ENCODE measurements at regions not wholly inside any gene's neighbourhood (a gene's known extent, or its start where the extent isn't known, plus 50 kb on each side); places are given as distances from the start of the nearest gene placed in this dataset.

DNA sequence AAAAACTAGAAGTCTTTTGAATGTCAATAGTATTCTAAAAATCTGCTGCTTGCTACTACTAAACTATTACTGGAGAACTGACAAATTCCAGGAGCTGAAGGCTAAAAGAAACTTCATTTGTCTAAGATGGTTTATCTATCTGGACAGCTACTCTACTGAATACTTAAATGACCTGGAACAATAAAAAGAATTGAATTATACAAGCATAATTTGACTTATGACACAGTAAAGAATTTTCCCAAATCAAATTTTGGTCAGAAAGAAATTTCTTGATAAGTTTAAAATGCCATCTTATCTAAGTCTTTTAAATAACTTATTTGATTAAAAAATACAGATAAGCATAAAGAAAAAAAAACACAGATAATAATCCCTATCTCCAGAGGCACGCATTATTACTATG is 80.2 kb upstream of the ITGA4 start:
- no peak for DNase-seq (ENCODE audit: low read depth, low spot score)
- no peaks in the 10 kb centered on the region for H3K4me1 ChIP-seq (ENCODE audit: control insufficient read depth, insufficient read depth, low read length)
- H3K4me3 ChIP-seq (ENCODE audit: low read length), result no peak overlapping the region
- H3K27me3 ChIP-seq (ENCODE audit: control insufficient read depth, insufficient read depth, low read length), result no peaks in the 10 kb centered on the region
- H3K36me3 ChIP-seq (ENCODE audit: control insufficient read depth, insufficient read depth, low read length), result no peaks in the 10 kb centered on the region
- no peak overlapping the region for H3K27ac ChIP-seq (ENCODE audit: low read length)
- no peaks in the 10 kb centered on the region for H3K9me3 ChIP-seq (ENCODE audit: control insufficient read depth, insufficient read depth, low read length)
- WGBS (ENCODE audit: insufficient coverage, insufficient read length), result no CpG with 5 or more reads among the region's 1 CpG

DNA sequence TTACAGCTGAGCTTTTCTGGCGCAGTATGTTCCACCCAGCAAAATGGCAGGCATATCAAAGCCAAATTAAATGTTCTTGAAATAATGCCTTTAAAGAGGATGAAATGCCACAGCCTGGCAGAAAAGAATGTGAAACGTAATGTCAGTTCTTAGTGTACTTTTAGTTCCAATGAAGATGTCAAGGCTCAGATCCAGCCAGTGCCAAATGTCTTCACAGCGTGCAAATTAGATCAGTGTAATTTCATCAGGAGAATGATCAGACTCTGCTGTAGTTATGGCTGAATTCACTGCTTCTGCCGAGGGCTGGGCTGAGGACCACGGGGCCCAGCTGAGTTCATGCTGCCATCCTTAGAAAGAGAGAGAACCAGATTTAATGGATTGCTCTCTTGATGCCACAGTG is 78.7 kb upstream of the ITGA4 start:
- Histone ChIP-seq H3K27me3 (ENCODE audit: control insufficient read depth, insufficient read depth, low read length) (no peaks in the 10 kb centered on the region), H3K4me1 (ENCODE audit: control insufficient read depth, insufficient read depth, low read length) (no peaks in the 10 kb centered on the region), H3K27ac (ENCODE audit: low read length) (no peak overlapping the region), H3K4me3 (ENCODE audit: low read length) (no peak overlapping the region), H3K36me3 (ENCODE audit: control insufficient read depth, insufficient read depth, low read length) (no peaks in the 10 kb centered on the region), H3K9me3 (ENCODE audit: control insufficient read depth, insufficient read depth, low read length) (no peaks in the 10 kb centered on the region)
- DNase-seq (ENCODE audit: low read depth, low spot score), result no peak
- no CpG with 5 or more reads among the region's 5 CpGs for WGBS (ENCODE audit: insufficient coverage, insufficient read length)

DNA sequence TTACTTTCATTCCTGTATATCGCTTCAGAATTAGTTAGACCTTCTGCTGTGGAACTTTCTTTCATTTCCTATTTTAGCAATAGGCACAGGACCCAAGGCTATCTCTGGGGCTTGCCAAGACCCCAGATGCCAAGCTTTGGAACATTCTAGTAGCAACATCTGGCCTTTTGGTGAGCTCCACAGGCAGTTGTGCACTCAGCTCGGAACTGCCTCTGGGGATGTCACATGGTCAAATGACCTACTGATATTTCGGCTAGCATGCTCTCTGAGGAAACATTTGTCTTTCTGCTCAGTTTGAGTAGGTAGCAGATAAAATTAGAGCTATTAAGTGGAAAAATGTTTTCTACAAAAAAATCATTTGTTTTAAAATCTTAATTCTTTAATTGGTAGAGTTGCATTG is 76.6 kb upstream of the ITGA4 start:
- Histone ChIP-seq H3K27me3 (ENCODE audit: control insufficient read depth, insufficient read depth, low read length) (no peaks in the 10 kb centered on the region), H3K9me3 (ENCODE audit: control insufficient read depth, insufficient read depth, low read length) (no peaks in the 10 kb centered on the region), H3K27ac (ENCODE audit: low read length) (no peak overlapping the region), H3K4me3 (ENCODE audit: low read length) (no peak overlapping the region), H3K36me3 (ENCODE audit: control insufficient read depth, insufficient read depth, low read length) (no peaks in the 10 kb centered on the region), H3K4me1 (ENCODE audit: control insufficient read depth, insufficient read depth, low read length) (no peaks in the 10 kb centered on the region)
- no peak for DNase-seq (ENCODE audit: low read depth, low spot score)
- no CpG with 5 or more reads among the region's 3 CpGs for WGBS (ENCODE audit: insufficient coverage, insufficient read length)

DNA sequence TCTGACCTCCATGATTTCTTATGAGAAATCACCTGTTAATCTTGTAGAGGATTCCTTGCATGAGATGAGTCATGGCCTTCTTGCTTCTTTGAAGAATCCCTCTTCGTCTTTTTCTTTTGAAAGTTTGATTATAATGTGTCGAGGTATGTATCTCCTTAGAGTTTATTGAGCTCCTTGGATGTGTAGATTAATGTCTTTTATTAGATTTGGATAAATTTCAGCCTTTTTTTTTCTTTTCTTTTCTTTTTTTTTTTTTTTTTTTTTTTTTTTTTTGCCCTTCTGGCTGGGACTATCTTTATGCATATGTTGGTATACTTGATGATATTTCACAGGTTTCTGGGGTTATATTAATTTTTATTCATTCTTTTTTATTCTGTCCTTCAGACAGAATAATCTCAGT is 72.3 kb upstream of the ITGA4 start:
- H3K27ac ChIP-seq (ENCODE audit: low read length), result no peak overlapping the region
- WGBS (ENCODE audit: insufficient coverage, insufficient read length), result no CpG with 5 or more reads among the region's 2 CpGs
- no peaks in the 10 kb centered on the region for H3K9me3 ChIP-seq (ENCODE audit: control insufficient read depth, insufficient read depth, low read length)
- H3K27me3 ChIP-seq (ENCODE audit: control insufficient read depth, insufficient read depth, low read length), result no peaks in the 10 kb centered on the region
- DNase-seq (ENCODE audit: low read depth, low spot score), result no peak
- H3K4me3 ChIP-seq (ENCODE audit: low read length), result no peak overlapping the region
- H3K36me3 ChIP-seq (ENCODE audit: control insufficient read depth, insufficient read depth, low read length), result no peaks in the 10 kb centered on the region
- no peaks in the 10 kb centered on the region for H3K4me1 ChIP-seq (ENCODE audit: control insufficient read depth, insufficient read depth, low read length)

DNA sequence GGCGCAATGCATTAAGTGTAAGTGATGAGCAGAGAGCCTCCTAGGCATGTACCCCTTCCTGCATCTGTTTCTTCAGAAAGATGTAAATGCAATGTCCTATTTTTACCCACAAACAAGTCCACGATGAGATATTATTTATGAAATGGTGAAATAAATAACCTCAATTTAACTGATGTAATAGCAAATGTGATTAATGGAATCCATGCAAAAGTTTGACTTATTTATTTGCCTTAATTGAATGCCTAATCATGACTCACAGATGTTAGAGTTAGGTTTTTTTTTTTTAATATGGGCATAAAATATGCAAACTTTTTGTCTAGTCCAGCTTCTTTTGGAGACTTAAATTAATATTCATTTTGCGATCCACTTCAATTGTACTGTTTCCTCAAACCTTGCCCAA is 67.7 kb upstream of the ITGA4 start:
- H3K4me3 ChIP-seq (ENCODE audit: low read length), result no peak overlapping the region
- no peak for DNase-seq (ENCODE audit: low read depth, low spot score)
- no CpG with 5 or more reads among the region's 3 CpGs for WGBS (ENCODE audit: insufficient coverage, insufficient read length)
- no peaks in the 10 kb centered on the region for H3K4me1 ChIP-seq (ENCODE audit: control insufficient read depth, insufficient read depth, low read length)
- H3K36me3 ChIP-seq (ENCODE audit: control insufficient read depth, insufficient read depth, low read length), result no peaks in the 10 kb centered on the region
- H3K9me3 ChIP-seq (ENCODE audit: control insufficient read depth, insufficient read depth, low read length), result no peaks in the 10 kb centered on the region
- H3K27me3 ChIP-seq (ENCODE audit: control insufficient read depth, insufficient read depth, low read length), result no peaks in the 10 kb centered on the region
- no peak overlapping the region for H3K27ac ChIP-seq (ENCODE audit: low read length)

DNA sequence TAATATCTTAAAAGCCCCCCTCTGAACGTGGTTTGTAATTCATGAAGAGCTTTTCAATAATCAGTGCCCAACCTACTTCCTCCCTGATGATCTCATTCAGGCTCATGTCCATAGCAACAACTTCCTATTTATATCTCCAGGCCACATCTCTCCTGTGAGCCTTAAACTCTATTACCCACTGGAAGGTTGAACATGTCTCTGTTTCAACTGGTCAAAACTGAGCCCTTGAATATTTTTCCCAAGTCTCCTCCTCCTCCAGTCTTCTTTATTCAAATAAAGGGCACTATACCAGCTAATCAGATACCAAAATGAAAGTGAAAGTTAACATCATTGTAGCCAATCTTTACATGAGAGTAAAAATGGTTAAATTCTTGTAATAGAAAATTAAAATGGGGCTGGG is 63.7 kb upstream of the ITGA4 start:
- Histone ChIP-seq H3K9me3 (ENCODE audit: control insufficient read depth, insufficient read depth, low read length) (no peaks in the 10 kb centered on the region), H3K4me1 (ENCODE audit: control insufficient read depth, insufficient read depth, low read length) (no peaks in the 10 kb centered on the region), H3K4me3 (ENCODE audit: low read length) (no peak overlapping the region), H3K36me3 (ENCODE audit: control insufficient read depth, insufficient read depth, low read length) (no peaks in the 10 kb centered on the region), H3K27ac (ENCODE audit: low read length) (no peak overlapping the region), H3K27me3 (ENCODE audit: control insufficient read depth, insufficient read depth, low read length) (no peaks in the 10 kb centered on the region)
- no CpG with 5 or more reads among the region's 1 CpG for WGBS (ENCODE audit: insufficient coverage, insufficient read length)
- no peak for DNase-seq (ENCODE audit: low read depth, low spot score)

DNA sequence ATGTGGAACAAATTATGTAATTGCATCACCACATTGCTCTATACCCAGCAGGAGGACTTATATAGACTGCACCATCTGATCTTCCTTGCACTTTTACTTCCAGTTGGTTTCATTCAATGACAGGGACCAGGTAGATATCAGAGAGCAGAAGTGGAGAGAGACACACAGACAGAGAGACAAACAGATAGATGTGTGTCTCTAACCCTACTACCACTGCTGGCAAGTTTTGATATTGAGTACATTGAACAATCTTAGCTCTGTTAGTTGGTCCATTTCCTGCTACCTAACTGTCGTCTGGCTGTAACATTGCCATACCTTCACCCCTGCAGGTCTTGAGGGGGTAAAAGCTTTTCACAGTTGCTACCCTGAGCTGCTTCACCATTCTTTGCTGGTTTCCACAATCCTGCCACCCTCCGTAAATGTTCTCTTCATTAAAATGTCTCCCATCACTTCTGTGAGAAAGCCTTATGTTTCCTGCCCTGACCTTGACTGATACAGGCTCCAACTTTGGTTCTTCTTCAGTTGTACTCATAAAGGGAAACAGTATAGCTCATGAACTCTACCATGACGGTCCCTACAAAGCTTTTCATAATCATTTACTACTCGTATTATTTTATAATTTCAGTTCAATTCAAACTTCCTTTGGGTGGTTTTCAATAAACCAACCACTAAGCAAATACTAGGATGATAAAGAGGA is 62.3 kb upstream of the ITGA4 start:
- no peaks in the 10 kb centered on the region for H3K36me3 ChIP-seq (ENCODE audit: control insufficient read depth, insufficient read depth, low read length)
- no peak for DNase-seq (ENCODE audit: low read depth, low spot score)
- H3K27me3 ChIP-seq (ENCODE audit: control insufficient read depth, insufficient read depth, low read length), result no peaks in the 10 kb centered on the region
- H3K4me3 ChIP-seq (ENCODE audit: low read length), result no peak overlapping the region
- H3K9me3 ChIP-seq (ENCODE audit: control insufficient read depth, insufficient read depth, low read length), result no peaks in the 10 kb centered on the region
- H3K4me1 ChIP-seq (ENCODE audit: control insufficient read depth, insufficient read depth, low read length), result no peaks in the 10 kb centered on the region
- WGBS (ENCODE audit: insufficient coverage, insufficient read length), result 100% methylated on average over 2 of the region's 4 CpGs
- no peak overlapping the region for H3K27ac ChIP-seq (ENCODE audit: low read length)

DNA sequence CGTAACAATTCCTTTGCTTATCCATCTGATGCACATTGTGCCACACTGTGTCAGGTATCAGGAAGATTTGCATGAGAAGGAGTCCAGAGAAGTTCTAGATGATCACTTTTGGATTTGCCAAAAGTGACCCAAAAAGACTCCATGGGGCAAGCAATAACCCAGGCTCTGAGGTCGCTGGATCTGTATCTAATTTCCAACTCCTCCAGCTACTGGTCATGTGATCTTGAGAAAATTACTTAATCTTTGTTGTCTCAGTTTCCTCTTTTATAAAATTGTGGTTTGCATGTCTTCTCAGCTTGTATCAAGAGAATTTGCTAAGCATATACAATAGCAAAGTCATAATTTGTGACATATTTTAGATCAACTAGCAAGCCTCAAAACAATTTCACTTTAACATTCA is 61.3 kb upstream of the ITGA4 start:
- Histone ChIP-seq H3K27ac (ENCODE audit: low read length) (no peak overlapping the region), H3K4me3 (ENCODE audit: low read length) (no peak overlapping the region), H3K9me3 (ENCODE audit: control insufficient read depth, insufficient read depth, low read length) (no peaks in the 10 kb centered on the region), H3K27me3 (ENCODE audit: control insufficient read depth, insufficient read depth, low read length) (no peaks in the 10 kb centered on the region), H3K4me1 (ENCODE audit: control insufficient read depth, insufficient read depth, low read length) (no peaks in the 10 kb centered on the region), H3K36me3 (ENCODE audit: control insufficient read depth, insufficient read depth, low read length) (no peaks in the 10 kb centered on the region)
- DNase-seq (ENCODE audit: low read depth, low spot score), result no peak
- WGBS (ENCODE audit: insufficient coverage, insufficient read length), result no CpG with 5 or more reads among the region's 2 CpGs

DNA sequence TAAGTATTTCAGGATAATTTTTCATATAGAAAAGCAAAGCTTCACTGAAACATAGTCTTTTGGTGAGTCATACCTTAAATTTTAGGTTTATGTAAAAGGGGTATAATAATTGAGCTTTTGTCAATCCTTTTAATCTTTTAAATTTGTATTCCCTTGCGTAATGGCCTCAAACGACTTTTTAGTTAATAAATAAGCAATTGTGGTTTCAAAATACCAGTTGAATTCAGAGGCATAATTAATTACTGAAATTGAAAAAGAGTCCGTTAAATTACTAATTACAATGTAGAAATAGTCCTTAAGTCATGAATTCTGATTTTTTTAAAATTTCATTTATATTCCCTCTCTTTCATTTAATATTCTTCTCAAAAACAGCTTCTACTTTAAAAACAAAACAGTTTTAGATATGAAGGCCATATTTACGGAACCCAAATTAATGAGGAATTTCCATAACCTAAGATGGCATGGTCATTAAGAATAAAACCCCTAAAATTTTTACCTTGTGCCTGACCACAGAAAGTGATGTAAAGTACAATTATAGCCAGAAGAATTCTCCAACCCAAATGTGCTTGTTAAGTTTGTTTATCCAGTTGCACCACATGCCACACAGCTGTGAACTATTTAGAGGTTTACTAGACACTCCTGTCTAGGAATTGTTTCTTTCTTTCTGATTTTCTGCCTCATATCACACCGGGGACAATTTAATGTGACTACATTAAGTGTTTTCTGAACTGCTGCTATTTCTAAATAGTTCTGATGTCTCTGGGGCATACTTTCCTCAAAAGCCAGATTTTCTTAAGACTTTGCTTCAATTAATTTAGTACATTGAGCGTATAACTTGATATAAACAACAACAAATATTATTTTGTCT is 60.7 kb upstream of the ITGA4 start:
- DNase-seq (ENCODE audit: low read depth, low spot score), result no peak

DNA sequence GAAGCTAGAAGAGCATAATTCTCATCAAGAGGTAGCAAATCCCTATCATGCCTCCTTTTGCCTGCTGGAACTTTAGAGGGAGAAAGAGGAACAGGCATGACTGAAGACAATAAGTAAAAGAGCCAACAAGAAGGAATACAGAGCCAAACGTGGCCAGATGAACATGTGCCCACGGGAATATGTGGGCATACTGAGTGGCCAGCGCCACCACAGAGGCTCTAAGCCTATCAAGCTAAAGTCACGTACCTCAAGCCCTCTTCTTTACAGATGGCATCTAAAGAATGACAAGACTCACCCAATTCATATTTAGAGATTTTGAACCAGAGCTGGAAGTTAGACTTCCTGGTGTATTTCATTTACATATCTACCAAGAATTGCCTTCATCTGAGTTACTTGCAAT is 59.9 kb upstream of the ITGA4 start:
- Histone ChIP-seq H3K36me3 (ENCODE audit: control insufficient read depth, insufficient read depth, low read length) (no peaks in the 10 kb centered on the region), H3K4me1 (ENCODE audit: control insufficient read depth, insufficient read depth, low read length) (no peaks in the 10 kb centered on the region), H3K27me3 (ENCODE audit: control insufficient read depth, insufficient read depth, low read length) (no peaks in the 10 kb centered on the region), H3K9me3 (ENCODE audit: control insufficient read depth, insufficient read depth, low read length) (no peaks in the 10 kb centered on the region), H3K27ac (ENCODE audit: low read length) (no peak overlapping the region), H3K4me3 (ENCODE audit: low read length) (no peak overlapping the region)
- DNase-seq (ENCODE audit: low read depth, low spot score), result no peak
- no CpG with 5 or more reads among the region's 4 CpGs for WGBS (ENCODE audit: insufficient coverage, insufficient read length)

More for the DNA sequence above, 60.7 kb upstream of the ITGA4 start:
- Histone ChIP-seq H3K36me3 (ENCODE audit: control insufficient read depth, insufficient read depth, low read length) (no peaks in the 10 kb centered on the region), H3K27me3 (ENCODE audit: control insufficient read depth, insufficient read depth, low read length) (no peaks in the 10 kb centered on the region), H3K4me1 (ENCODE audit: control insufficient read depth, insufficient read depth, low read length) (no peaks in the 10 kb centered on the region), H3K9me3 (ENCODE audit: control insufficient read depth, insufficient read depth, low read length) (no peaks in the 10 kb centered on the region), H3K4me3 (ENCODE audit: low read length) (no peak overlapping the region), H3K27ac (ENCODE audit: low read length) (no peak overlapping the region)
- no CpG with 5 or more reads among the region's 6 CpGs for WGBS (ENCODE audit: insufficient coverage, insufficient read length)

All from iPS DF 6.9 (cell line).